ENCODE measurements at regions not wholly inside any gene's neighbourhood (a gene's known extent, or its start where the extent isn't known, plus 50 kb on each side); places are given as distances from the start of the nearest gene placed in this dataset.
"Not testable (repeated sequence)": the region's sequence is repeated elsewhere in the genome, so short reads cannot be mapped to it uniquely, and the experiment has no call there.

- DNase-seq, result no peak
Measured at GRCh38 chr17:72372185-72372584, 251.4 kb downstream of the SOX9 start.

GRCh38 chr17:72373910-72374741, 253.3 kb downstream of the SOX9 start:
- no peak for DNase-seq

GRCh38 chr17:72376526-72377345, 255.9 kb downstream of the SOX9 start:
- no peak for DNase-seq

- DNase-seq, result no peak
Measured at GRCh38 chr17:72378414-72379390, 257.9 kb downstream of the SOX9 start.

- no peak for DNase-seq
Measured at GRCh38 chr17:72379516-72379915, 258.7 kb downstream of the SOX9 start.

- no peak for DNase-seq
Measured at GRCh38 chr17:72380120-72380519, 259.3 kb downstream of the SOX9 start.

- no peak for DNase-seq
Measured at GRCh38 chr17:72380737-72381136, 259.9 kb downstream of the SOX9 start.

GRCh38 chr17:72381597-72382397, 261.0 kb downstream of the SOX9 start:
- peak; percentile 58 for DNase-seq

- DNase-seq, result no peak
Measured at GRCh38 chr17:72382971-72383722, 262.3 kb downstream of the SOX9 start.

GRCh38 chr17:72385475-72385874, 264.7 kb downstream of the SOX9 start:
- no peak for DNase-seq

- not testable (repeated sequence) for DNase-seq
Measured at GRCh38 chr17:72386173-72386572, 265.4 kb downstream of the SOX9 start.

- DNase-seq, result peak; percentile 73
Measured at GRCh38 chr17:72386619-72387237, 265.9 kb downstream of the SOX9 start.

- no peak for DNase-seq
Measured at GRCh38 chr17:72387487-72387886, 266.7 kb downstream of the SOX9 start.

- no peak for DNase-seq
Measured at GRCh38 chr17:72387969-72388368, 267.1 kb downstream of the SOX9 start.

GRCh38 chr17:72388765-72389473, 268.1 kb downstream of the SOX9 start:
- no peak for DNase-seq

- DNase-seq, result no peak
Measured at GRCh38 chr17:72390675-72391508, 270.1 kb downstream of the SOX9 start.

GRCh38 chr17:72392056-72393010, 271.5 kb downstream of the SOX9 start:
- DNase-seq, result peak; percentile 70

- no peak for DNase-seq
Measured at GRCh38 chr17:72393553-72393952, 272.7 kb downstream of the SOX9 start.
